ENCODE measurements at regions not wholly inside any gene's neighbourhood (a gene's known extent, or its start where the extent isn't known, plus 50 kb on each side); places are given as distances from the start of the nearest gene placed in this dataset.

DNA sequence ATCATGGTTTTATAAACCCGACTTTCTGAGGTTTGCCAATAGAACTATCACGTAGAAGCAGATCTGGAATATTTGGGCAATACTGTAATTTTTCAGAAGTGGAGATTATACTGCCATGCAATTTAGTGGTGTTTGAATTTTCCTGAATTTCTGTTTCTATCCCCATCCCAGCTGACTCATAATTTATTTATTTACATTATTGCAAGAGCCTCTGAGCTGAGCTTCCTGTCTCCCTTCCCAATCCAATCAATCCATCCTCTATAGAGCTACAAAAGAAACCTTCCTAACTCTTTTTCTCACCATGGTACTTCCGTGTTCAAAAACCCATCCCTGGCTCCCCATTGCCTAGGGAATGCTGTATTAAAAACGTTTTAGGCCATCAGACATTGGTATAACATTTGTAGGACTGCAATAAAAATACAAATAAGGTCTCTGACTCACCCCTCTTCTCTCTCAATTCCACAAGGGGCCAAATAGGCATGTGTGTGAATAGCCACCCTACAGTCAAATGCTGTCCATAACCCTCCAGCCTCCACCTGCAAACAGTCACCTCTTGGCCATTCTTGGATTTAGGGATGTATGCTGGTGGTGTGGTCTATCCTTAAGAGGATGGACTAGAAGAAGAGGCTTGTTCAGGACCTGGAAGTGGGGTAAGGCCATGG, 190.7 kb downstream of the CD47 start:
- DNase-seq (ENCODE audit: low spot score) = no peak
- TF ChIP-seq, protein P1, sequence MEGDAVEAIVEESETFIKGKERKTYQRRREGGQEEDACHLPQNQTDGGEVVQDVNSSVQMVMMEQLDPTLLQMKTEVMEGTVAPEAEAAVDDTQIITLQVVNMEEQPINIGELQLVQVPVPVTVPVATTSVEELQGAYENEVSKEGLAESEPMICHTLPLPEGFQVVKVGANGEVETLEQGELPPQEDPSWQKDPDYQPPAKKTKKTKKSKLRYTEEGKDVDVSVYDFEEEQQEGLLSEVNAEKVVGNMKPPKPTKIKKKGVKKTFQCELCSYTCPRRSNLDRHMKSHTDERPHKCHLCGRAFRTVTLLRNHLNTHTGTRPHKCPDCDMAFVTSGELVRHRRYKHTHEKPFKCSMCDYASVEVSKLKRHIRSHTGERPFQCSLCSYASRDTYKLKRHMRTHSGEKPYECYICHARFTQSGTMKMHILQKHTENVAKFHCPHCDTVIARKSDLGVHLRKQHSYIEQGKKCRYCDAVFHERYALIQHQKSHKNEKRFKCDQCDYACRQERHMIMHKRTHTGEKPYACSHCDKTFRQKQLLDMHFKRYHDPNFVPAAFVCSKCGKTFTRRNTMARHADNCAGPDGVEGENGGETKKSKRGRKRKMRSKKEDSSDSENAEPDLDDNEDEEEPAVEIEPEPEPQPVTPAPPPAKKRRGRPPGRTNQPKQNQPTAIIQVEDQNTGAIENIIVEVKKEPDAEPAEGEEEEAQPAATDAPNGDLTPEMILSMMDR (IDR thresholded peaks at IDR 0.05; ENCODE audit: extremely low read depth, missing control alignments) = no peak

DNA sequence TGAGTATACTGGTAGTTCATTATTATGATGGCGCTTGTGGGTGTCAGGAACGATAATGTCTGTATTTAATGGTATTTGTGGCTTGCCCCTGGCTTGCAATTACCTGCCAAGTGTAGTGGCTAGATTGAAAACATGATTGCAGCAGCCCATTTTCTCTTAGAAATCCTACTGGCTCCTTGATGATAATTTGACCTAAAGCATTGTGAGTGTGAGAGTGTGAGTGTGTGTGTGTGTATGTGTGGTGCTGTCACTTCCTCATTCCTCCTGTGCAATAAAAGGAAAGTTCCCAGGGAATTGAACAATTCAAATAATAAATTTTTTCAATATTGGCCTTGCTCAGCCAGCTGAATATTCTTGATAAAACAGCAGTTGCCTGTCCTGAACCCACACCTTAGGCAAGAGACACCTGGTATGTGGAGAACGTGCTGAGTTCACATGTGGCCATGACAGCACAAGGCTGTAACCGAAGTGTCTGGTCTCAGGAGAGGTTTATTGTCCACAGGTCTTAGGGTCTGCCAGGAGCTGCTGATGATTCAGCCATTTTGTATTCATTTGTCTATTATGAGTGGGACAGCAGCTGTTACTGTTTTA, 193.3 kb downstream of the CD47 start:
- TF ChIP-seq, protein P1 (IDR thresholded peaks at IDR 0.05; ENCODE audit: extremely low read depth, missing control alignments) = no peak
- no peak for DNase-seq (ENCODE audit: low spot score)

DNA sequence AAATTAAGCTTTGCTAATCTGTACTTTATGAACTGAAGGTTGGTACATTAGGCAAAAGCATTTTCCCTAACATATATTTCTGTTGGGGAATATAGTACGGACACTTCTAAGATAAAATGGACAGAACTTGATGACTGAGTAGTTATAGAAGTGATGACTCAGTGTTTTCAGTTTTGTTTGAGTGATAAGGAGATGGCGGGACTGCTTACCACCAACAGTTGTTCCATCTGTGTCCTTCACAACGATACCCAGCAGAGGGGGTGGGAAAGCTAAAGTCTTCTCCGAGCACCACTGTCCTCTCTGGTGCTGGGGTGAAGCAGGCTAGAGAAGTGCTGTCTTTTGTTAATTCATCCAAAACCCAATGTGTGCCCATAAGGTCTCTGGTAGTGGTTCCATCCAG, 195.8 kb downstream of the CD47 start:
- DNase-seq (ENCODE audit: low spot score) = no peak
- TF ChIP-seq, protein P1 (IDR thresholded peaks at IDR 0.05; ENCODE audit: extremely low read depth, missing control alignments) = no peak

DNA sequence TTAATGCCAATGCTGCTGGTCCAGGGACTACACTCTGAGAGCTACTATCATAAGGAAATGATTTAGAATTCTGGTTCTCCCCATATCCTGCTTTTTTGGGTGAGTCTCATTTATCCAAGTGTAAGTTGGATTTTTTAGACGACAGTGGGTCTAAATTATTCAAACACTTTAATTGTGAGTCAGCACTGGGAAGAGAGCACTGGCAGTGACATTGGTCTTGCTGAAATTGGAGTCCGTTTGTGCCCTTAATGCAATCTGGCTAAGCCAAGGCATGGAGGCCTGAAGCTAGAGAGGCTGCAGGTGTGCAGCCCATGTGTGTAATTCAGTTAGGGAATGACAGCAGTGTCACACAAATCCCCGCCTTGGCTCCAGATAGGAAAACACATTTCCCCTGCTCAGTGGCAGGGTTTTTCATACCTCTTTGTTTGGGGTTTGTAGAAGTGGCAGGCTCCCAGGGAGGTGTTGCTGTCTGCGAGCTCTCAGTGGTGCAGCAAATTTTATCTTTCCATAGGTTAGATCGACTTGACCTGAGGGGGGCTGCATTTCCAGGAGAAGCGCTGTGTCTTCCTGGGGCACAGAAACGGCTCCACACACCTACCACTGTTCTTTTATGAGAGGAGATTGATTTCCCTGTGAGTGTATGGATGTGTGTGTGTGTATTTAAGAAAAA, 197.7 kb downstream of the CD47 start:
- TF ChIP-seq, protein P1 (IDR thresholded peaks at IDR 0.05; ENCODE audit: extremely low read depth, missing control alignments) = no peak
- DNase-seq (ENCODE audit: low spot score) = no peak

- TF ChIP-seq, protein P1 (IDR thresholded peaks at IDR 0.05; ENCODE audit: extremely low read depth, missing control alignments) = no peak
- DNase-seq (ENCODE audit: low spot score) = no peak
Observed at GRCh38 chr3:107884719-107885460, 205.9 kb downstream of the CD47 start.

DNA sequence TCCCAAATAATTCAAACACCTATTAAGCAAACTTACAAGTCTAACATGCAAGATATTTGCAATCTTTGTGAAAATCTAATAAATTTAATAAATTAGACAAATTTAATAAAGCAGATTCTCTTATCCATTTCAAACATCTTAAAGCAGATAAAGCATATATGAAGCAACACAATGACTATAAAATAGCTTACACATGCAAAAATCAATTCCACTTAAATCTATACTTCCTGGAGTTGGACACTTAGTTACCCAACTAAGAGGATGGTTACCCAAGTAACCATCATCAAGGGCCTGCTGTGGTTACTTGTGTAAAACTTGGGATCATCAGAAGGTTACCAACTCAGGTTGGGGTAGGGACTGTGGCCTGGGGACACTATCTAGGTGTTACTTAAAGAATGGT, 206.8 kb downstream of the CD47 start:
- no peak for DNase-seq (ENCODE audit: low spot score)
- TF ChIP-seq, protein P1 (IDR thresholded peaks at IDR 0.05; ENCODE audit: extremely low read depth, missing control alignments) = no peak

DNA sequence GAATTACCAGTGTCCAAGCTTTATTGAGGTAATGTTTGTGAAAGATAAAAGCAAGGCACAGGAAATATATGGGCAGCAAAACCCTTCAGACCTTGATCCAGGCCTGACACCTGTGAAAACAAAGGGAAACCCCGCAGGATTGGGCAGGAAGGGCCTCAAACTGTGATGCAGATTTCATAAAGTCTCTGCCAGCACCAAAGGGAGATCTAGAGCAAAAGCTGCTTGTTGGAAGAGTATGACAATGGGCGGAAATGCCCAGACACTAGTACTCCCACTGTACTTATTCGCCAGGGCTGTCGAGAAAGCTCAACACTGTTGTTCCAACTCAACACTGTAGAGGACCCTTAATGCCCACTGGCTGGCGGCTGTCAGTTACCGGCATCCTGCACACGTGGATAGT, 207.9 kb downstream of the CD47 start:
- DNase-seq (ENCODE audit: low spot score) = no peak
- TF ChIP-seq, protein P1 (IDR thresholded peaks at IDR 0.05; ENCODE audit: extremely low read depth, missing control alignments) = no peak
